ENCODE measurements at regions not wholly inside any gene's neighbourhood (a gene's known extent, or its start where the extent isn't known, plus 50 kb on each side); places are given as distances from the start of the nearest gene placed in this dataset.

- H3K4me1 ChIP-seq (ENCODE audit: control insufficient read depth in 1 of 2, insufficient read depth in 2 of 2, low read length in 2 of 2), result no peaks in the 10 kb centered on the region
- no peak overlapping the region for H3K4me3 ChIP-seq (ENCODE audit: low read depth in 1 of 2, low read length in 2 of 2)
- H3K27ac ChIP-seq (ENCODE audit: low read length), result no peak overlapping the region
- H3K27me3 ChIP-seq (ENCODE audit: low read depth, low read length), result no peaks in the 10 kb centered on the region
- no peaks in the 10 kb centered on the region for H3K9me3 ChIP-seq (ENCODE audit: control insufficient read depth in 1 of 2, low read length in 2 of 2)
- no peaks in the 10 kb centered on the region for H3K36me3 ChIP-seq (ENCODE audit: control insufficient read depth in 1 of 2, insufficient read depth in 2 of 2, low read length in 2 of 2)
Measured at GRCh38 chr4:130422261-130422660, 1326.3 kb downstream of the C4orf33 start.

GRCh38 chr4:130424211-130424610 is 1328.3 kb downstream of the C4orf33 start:
- Histone ChIP-seq H3K9me3 (ENCODE audit: control insufficient read depth in 1 of 2, low read length in 2 of 2) (no peaks in the 10 kb centered on the region), H3K27me3 (ENCODE audit: low read depth, low read length) (no peaks in the 10 kb centered on the region), H3K4me1 (ENCODE audit: control insufficient read depth in 1 of 2, insufficient read depth in 2 of 2, low read length in 2 of 2) (no peaks in the 10 kb centered on the region), H3K4me3 (ENCODE audit: low read depth in 1 of 2, low read length in 2 of 2) (no peak overlapping the region), H3K27ac (ENCODE audit: low read length) (no peak overlapping the region), H3K36me3 (ENCODE audit: control insufficient read depth in 1 of 2, insufficient read depth in 2 of 2, low read length in 2 of 2) (no peaks in the 10 kb centered on the region)

GRCh38 chr4:130432289-130432688 is 1336.3 kb downstream of the C4orf33 start:
- Histone ChIP-seq H3K9me3 (ENCODE audit: control insufficient read depth in 1 of 2, low read length in 2 of 2) (no peaks in the 10 kb centered on the region), H3K27me3 (ENCODE audit: low read depth, low read length) (no peaks in the 10 kb centered on the region), H3K4me1 (ENCODE audit: control insufficient read depth in 1 of 2, insufficient read depth in 2 of 2, low read length in 2 of 2) (no peaks in the 10 kb centered on the region)

GRCh38 chr4:130449741-130450140 is 1353.8 kb downstream of the C4orf33 start:
- no peak overlapping the region for H3K4me3 ChIP-seq (ENCODE audit: low read depth in 1 of 2, low read length in 2 of 2)
- H3K4me1 ChIP-seq (ENCODE audit: control insufficient read depth in 1 of 2, insufficient read depth in 2 of 2, low read length in 2 of 2), result no peaks in the 10 kb centered on the region
- peaks cover 0 to 12% of the 10 kb centered on the region in 2 donors for H3K9me3 ChIP-seq (ENCODE audit: control insufficient read depth in 1 of 2, low read length in 2 of 2)
- no peak overlapping the region for H3K27ac ChIP-seq (ENCODE audit: low read length)
- no peaks in the 10 kb centered on the region for H3K36me3 ChIP-seq (ENCODE audit: control insufficient read depth in 1 of 2, insufficient read depth in 2 of 2, low read length in 2 of 2)
- no peaks in the 10 kb centered on the region for H3K27me3 ChIP-seq (ENCODE audit: low read depth, low read length)

More at GRCh38 chr4:130432289-130432688, 1336.3 kb downstream of the C4orf33 start:
- no peak overlapping the region for H3K27ac ChIP-seq (ENCODE audit: low read length)
- H3K4me3 ChIP-seq (ENCODE audit: low read depth in 1 of 2, low read length in 2 of 2), result no peak overlapping the region
- H3K36me3 ChIP-seq (ENCODE audit: control insufficient read depth in 1 of 2, insufficient read depth in 2 of 2, low read length in 2 of 2), result no peaks in the 10 kb centered on the region

- H3K27me3 ChIP-seq (ENCODE audit: low read depth, low read length), result no peaks in the 10 kb centered on the region
- no peak overlapping the region for H3K27ac ChIP-seq (ENCODE audit: low read length)
- no peaks in the 10 kb centered on the region for H3K4me1 ChIP-seq (ENCODE audit: control insufficient read depth in 1 of 2, insufficient read depth in 2 of 2, low read length in 2 of 2)
- H3K4me3 ChIP-seq (ENCODE audit: low read depth in 1 of 2, low read length in 2 of 2), result no peak overlapping the region
- no peaks in the 10 kb centered on the region for H3K9me3 ChIP-seq (ENCODE audit: control insufficient read depth in 1 of 2, low read length in 2 of 2)
- H3K36me3 ChIP-seq (ENCODE audit: control insufficient read depth in 1 of 2, insufficient read depth in 2 of 2, low read length in 2 of 2), result no peaks in the 10 kb centered on the region
Measured at GRCh38 chr4:130468340-130468739, 1372.4 kb downstream of the C4orf33 start.

- H3K4me3 ChIP-seq (ENCODE audit: low read depth in 1 of 2, low read length in 2 of 2), result no peak overlapping the region
- no peaks in the 10 kb centered on the region for H3K4me1 ChIP-seq (ENCODE audit: control insufficient read depth in 1 of 2, insufficient read depth in 2 of 2, low read length in 2 of 2)
- H3K27ac ChIP-seq (ENCODE audit: low read length), result no peak overlapping the region
- H3K9me3 ChIP-seq (ENCODE audit: control insufficient read depth in 1 of 2, low read length in 2 of 2), result no peaks in the 10 kb centered on the region
- H3K27me3 ChIP-seq (ENCODE audit: low read depth, low read length), result no peaks in the 10 kb centered on the region
- no peaks in the 10 kb centered on the region for H3K36me3 ChIP-seq (ENCODE audit: control insufficient read depth in 1 of 2, insufficient read depth in 2 of 2, low read length in 2 of 2)
Measured at GRCh38 chr4:130478406-130478805, 1382.5 kb downstream of the C4orf33 start.

GRCh38 chr4:130479020-130479419 is 1383.1 kb downstream of the C4orf33 start:
- Histone ChIP-seq H3K4me1 (ENCODE audit: control insufficient read depth in 1 of 2, insufficient read depth in 2 of 2, low read length in 2 of 2) (no peaks in the 10 kb centered on the region), H3K36me3 (ENCODE audit: control insufficient read depth in 1 of 2, insufficient read depth in 2 of 2, low read length in 2 of 2) (no peaks in the 10 kb centered on the region), H3K9me3 (ENCODE audit: control insufficient read depth in 1 of 2, low read length in 2 of 2) (no peaks in the 10 kb centered on the region), H3K4me3 (ENCODE audit: low read depth in 1 of 2, low read length in 2 of 2) (no peak overlapping the region), H3K27me3 (ENCODE audit: low read depth, low read length) (no peaks in the 10 kb centered on the region), H3K27ac (ENCODE audit: low read length) (no peak overlapping the region)

GRCh38 chr4:130479674-130480073 is 1383.7 kb downstream of the C4orf33 start:
- H3K36me3 ChIP-seq (ENCODE audit: control insufficient read depth in 1 of 2, insufficient read depth in 2 of 2, low read length in 2 of 2), result no peaks in the 10 kb centered on the region
- no peak overlapping the region for H3K27ac ChIP-seq (ENCODE audit: low read length)
- no peaks in the 10 kb centered on the region for H3K4me1 ChIP-seq (ENCODE audit: control insufficient read depth in 1 of 2, insufficient read depth in 2 of 2, low read length in 2 of 2)
- no peaks in the 10 kb centered on the region for H3K27me3 ChIP-seq (ENCODE audit: low read depth, low read length)
- H3K4me3 ChIP-seq (ENCODE audit: low read depth in 1 of 2, low read length in 2 of 2), result no peak overlapping the region
- no peaks in the 10 kb centered on the region for H3K9me3 ChIP-seq (ENCODE audit: control insufficient read depth in 1 of 2, low read length in 2 of 2)

- Histone ChIP-seq H3K27me3 (ENCODE audit: low read depth, low read length) (no peaks in the 10 kb centered on the region), H3K4me3 (ENCODE audit: low read depth in 1 of 2, low read length in 2 of 2) (no peak overlapping the region), H3K36me3 (ENCODE audit: control insufficient read depth in 1 of 2, insufficient read depth in 2 of 2, low read length in 2 of 2) (no peaks in the 10 kb centered on the region), H3K4me1 (ENCODE audit: control insufficient read depth in 1 of 2, insufficient read depth in 2 of 2, low read length in 2 of 2) (no peaks in the 10 kb centered on the region), H3K27ac (ENCODE audit: low read length) (no peak overlapping the region), H3K9me3 (ENCODE audit: control insufficient read depth in 1 of 2, low read length in 2 of 2) (no peaks in the 10 kb centered on the region)
Measured at GRCh38 chr4:130484826-130485225, 1388.9 kb downstream of the C4orf33 start.

- Histone ChIP-seq H3K27ac (ENCODE audit: low read length) (no peak overlapping the region), H3K9me3 (ENCODE audit: control insufficient read depth in 1 of 2, low read length in 2 of 2) (no peaks in the 10 kb centered on the region)
Measured at GRCh38 chr4:130485371-130485770, 1389.4 kb downstream of the C4orf33 start.

GRCh38 chr4:130486186-130486585 is 1390.2 kb downstream of the C4orf33 start:
- no peak overlapping the region for H3K4me3 ChIP-seq (ENCODE audit: low read depth in 1 of 2, low read length in 2 of 2)
- H3K36me3 ChIP-seq (ENCODE audit: control insufficient read depth in 1 of 2, insufficient read depth in 2 of 2, low read length in 2 of 2), result no peaks in the 10 kb centered on the region
- H3K27ac ChIP-seq (ENCODE audit: low read length), result no peak overlapping the region
- no peaks in the 10 kb centered on the region for H3K4me1 ChIP-seq (ENCODE audit: control insufficient read depth in 1 of 2, insufficient read depth in 2 of 2, low read length in 2 of 2)
- no peaks in the 10 kb centered on the region for H3K27me3 ChIP-seq (ENCODE audit: low read depth, low read length)
- H3K9me3 ChIP-seq (ENCODE audit: control insufficient read depth in 1 of 2, low read length in 2 of 2), result no peaks in the 10 kb centered on the region

More at GRCh38 chr4:130485371-130485770, 1389.4 kb downstream of the C4orf33 start:
- H3K4me3 ChIP-seq (ENCODE audit: low read depth in 1 of 2, low read length in 2 of 2), result no peak overlapping the region
- H3K27me3 ChIP-seq (ENCODE audit: low read depth, low read length), result no peaks in the 10 kb centered on the region
- H3K36me3 ChIP-seq (ENCODE audit: control insufficient read depth in 1 of 2, insufficient read depth in 2 of 2, low read length in 2 of 2), result no peaks in the 10 kb centered on the region
- no peaks in the 10 kb centered on the region for H3K4me1 ChIP-seq (ENCODE audit: control insufficient read depth in 1 of 2, insufficient read depth in 2 of 2, low read length in 2 of 2)

- Histone ChIP-seq H3K4me1 (ENCODE audit: control insufficient read depth in 1 of 2, insufficient read depth in 2 of 2, low read length in 2 of 2) (no peaks in the 10 kb centered on the region), H3K27ac (ENCODE audit: low read length) (no peak overlapping the region), H3K9me3 (ENCODE audit: control insufficient read depth in 1 of 2, low read length in 2 of 2) (peaks cover 0 to 4% of the 10 kb centered on the region in 2 donors), H3K27me3 (ENCODE audit: low read depth, low read length) (no peaks in the 10 kb centered on the region), H3K4me3 (ENCODE audit: low read depth in 1 of 2, low read length in 2 of 2) (no peak overlapping the region), H3K36me3 (ENCODE audit: control insufficient read depth in 1 of 2, insufficient read depth in 2 of 2, low read length in 2 of 2) (no peaks in the 10 kb centered on the region)
Measured at GRCh38 chr4:130486841-130487240, 1390.9 kb downstream of the C4orf33 start.
